Peyer's patch (tissue), 4 donors: ENCODE measurements at regions not wholly inside any gene's neighbourhood (a gene's known extent, or its start where the extent isn't known, plus 50 kb on each side); places are given as distances from the start of the nearest gene placed in this dataset.

Experiments used
- DNase-seq, 3 donors: peaks; one replicate each; pipeline ENCODE4 v3.0.0-alpha.2; 2017 to 2019
- H3K27ac ChIP-seq, 4 donors: fragments of 200-600 bp; sonication (generic); one replicate each; pipeline ENCODE4 v1.5.1; 2016 to 2019
- H3K27me3 ChIP-seq, 2 donors: fragments of 200-600 bp; sonication (generic); one replicate each; pipeline ENCODE4 v1.5.1; 2019
- H3K36me3 ChIP-seq, 3 donors: fragments of 200-600 bp; sonication (generic); one replicate each; pipeline ENCODE4 v1.5.1; 2016 to 2019
- H3K4me1 ChIP-seq, 4 donors: fragments of 200-600 bp; sonication (generic); one replicate each; pipeline ENCODE4 v1.5.1; 2016 to 2019
- H3K4me3 ChIP-seq, 4 donors: fragments of 200-600 bp; sonication (generic); 1 replicate in 3 of 4; 2 replicates in 1 of 4; pipeline ENCODE4 v1.5.1; 2016 to 2019; ENCODE audit warnings: mild to moderate bottlenecking in 1 of 4
- H3K9me3 ChIP-seq, 4 donors: fragments of 200-600 bp; sonication (generic); one replicate each; pipeline ENCODE4 v1.5.1; 2016 to 2019; ENCODE audit warnings: mild to moderate bottlenecking in 1 of 4
- CTCF ChIP-seq, 6 experiments: fragments of 450-650 bp in 4 of 6; fragments of 200-600 bp in 2 of 6; sonication (generic) in 1 of 6; IDR thresholded peaks; one replicate each; pipeline ENCODE4 v1.5.1; 2017 to 2019; ENCODE audit warnings: antibody characterized with exemption in 6 of 6, mild to moderate bottlenecking in 3 of 6, moderate library complexity in 1 of 6
- POLR2A ChIP-seq, 2 donors: fragments of 450-650 bp; IDR thresholded peaks; one replicate each; pipeline ENCODE4 v1.5.1; 2017; ENCODE audit warnings: antibody characterized with exemption in 2 of 2, mild to moderate bottlenecking in 2 of 2, moderate library complexity in 2 of 2

- Histone ChIP-seq H3K36me3 (no peaks in the 10 kb centered on the region), H3K4me3 (no peak overlapping the region), H3K4me1 (no peaks in the 10 kb centered on the region), H3K27me3 (no peaks in the 10 kb centered on the region), H3K9me3 (no peaks in the 10 kb centered on the region), H3K27ac (no peak overlapping the region)
- DNase-seq: no peak
- TF ChIP-seq POLR2A (IDR thresholded peaks at IDR 0.05) (no peak), CTCF (IDR thresholded peaks at IDR 0.05) (no peak)
Observed at GRCh38 chr4:31085689-31086088, 365.5 kb downstream of the PCDH7 start.

GRCh38 chr4:31086756-31087330, 366.7 kb downstream of the PCDH7 start:
- TF ChIP-seq CTCF (IDR thresholded peaks at IDR 0.05) (no peak), POLR2A (IDR thresholded peaks at IDR 0.05) (no peak)
- H3K36me3 ChIP-seq: no peaks in the 10 kb centered on the region
- DNase-seq: no peak
- no peaks in the 10 kb centered on the region for H3K27me3 ChIP-seq
- H3K4me1 ChIP-seq: no peaks in the 10 kb centered on the region
- H3K4me3 ChIP-seq: no peak overlapping the region
- no peaks in the 10 kb centered on the region for H3K9me3 ChIP-seq
- no peak overlapping the region for H3K27ac ChIP-seq

GRCh38 chr4:31088600-31089230, 368.5 kb downstream of the PCDH7 start:
- Histone ChIP-seq H3K27me3 (no peaks in the 10 kb centered on the region), H3K4me3 (no peak overlapping the region), H3K36me3 (no peaks in the 10 kb centered on the region), H3K27ac (no peak overlapping the region), H3K9me3 (no peaks in the 10 kb centered on the region), H3K4me1 (no peaks in the 10 kb centered on the region)
- TF ChIP-seq CTCF (IDR thresholded peaks at IDR 0.05) (no peak), POLR2A (IDR thresholded peaks at IDR 0.05) (no peak)
- no peak for DNase-seq

GRCh38 chr4:31089815-31090214, 369.6 kb downstream of the PCDH7 start:
- H3K4me1 ChIP-seq: no peaks in the 10 kb centered on the region
- no peaks in the 10 kb centered on the region for H3K27me3 ChIP-seq
- H3K36me3 ChIP-seq: no peaks in the 10 kb centered on the region
- no peak for DNase-seq
- TF ChIP-seq POLR2A (IDR thresholded peaks at IDR 0.05) (no peak), CTCF (IDR thresholded peaks at IDR 0.05) (no peak)
- no peak overlapping the region for H3K4me3 ChIP-seq
- no peaks in the 10 kb centered on the region for H3K9me3 ChIP-seq
- no peak overlapping the region for H3K27ac ChIP-seq

GRCh38 chr4:31094474-31094873, 374.3 kb downstream of the PCDH7 start:
- no peak for TF ChIP-seq CTCF (IDR thresholded peaks at IDR 0.05)
- no peak for TF ChIP-seq POLR2A (IDR thresholded peaks at IDR 0.05)
- Histone ChIP-seq H3K4me3 (no peak overlapping the region), H3K27ac (no peak overlapping the region), H3K9me3 (no peaks in the 10 kb centered on the region), H3K4me1 (no peaks in the 10 kb centered on the region), H3K27me3 (no peaks in the 10 kb centered on the region), H3K36me3 (no peaks in the 10 kb centered on the region)
- no peak for DNase-seq
